IMR-90 (cell line): ENCODE measurements at regions not wholly inside any gene's neighbourhood (a gene's known extent, or its start where the extent isn't known, plus 50 kb on each side); places are given as distances from the start of the nearest gene placed in this dataset.

ENCODE experiments used
- ATAC-seq: fragments of 200-7000 bp; cut with Tn5 transposase; 2 replicates; pipeline ENCODE4 v1.9.1; 2020; ENCODE audit warnings: low read depth, mild to moderate bottlenecking, moderate library complexity
- BruUV-seq: library from RNA; stranded (reverse); fragments of 400-500 nt; replicated peaks from 2 replicates; lab custom pipeline; 2021; lab: Mats Ljungman, UMichigan
- CTCF ChIA-PET: fragments of 300-600 bp; formaldehyde crosslinking; extraction: SDS; loops from one replicate; lab custom pipeline; 2021; ENCODE audit warnings: antibody characterized with exemption; lab: Yijun Ruan, JAX
- POLR2A ChIA-PET: fragments of 300-600 bp; sonication (Branson Sonifier 250); formaldehyde crosslinking; loops from one replicate; lab custom pipeline; 2022; ENCODE audit warnings: antibody characterized with exemption; ENCODE audit not compliant: unreplicated experiment; lab: Charles Lee
- DNase-seq: peaks from one replicate; pipeline ENCODE4 v3.0.0; 2013
- H2AFZ ChIP-seq: replicated peaks from 2 replicates; pipeline ENCODE3; 2013; ENCODE audit warnings: low read length, mild to moderate bottlenecking; ENCODE audit not compliant: poor library complexity
- H2AK5ac ChIP-seq: 2 replicates; pipeline ENCODE4 v1.6.1; 2013; ENCODE audit warnings: low read depth, low read length, inconsistent platforms
- H2AK9ac ChIP-seq: replicated peaks from 2 replicates; pipeline ENCODE3; 2013; ENCODE audit warnings: mild to moderate bottlenecking, low read depth, low read length, moderate library complexity; ENCODE audit not compliant: poor library complexity
- H2BK120ac ChIP-seq: 2 replicates; pipeline ENCODE4 v1.6.1; 2013; ENCODE audit warnings: low read depth, low read length, inconsistent platforms
- H2BK15ac ChIP-seq: 3 replicates; pipeline ENCODE4 v1.6.1; 2013; ENCODE audit warnings: low read depth, low read length, inconsistent platforms
- H2BK20ac ChIP-seq: 2 replicates; pipeline ENCODE4 v1.6.1; 2013; ENCODE audit warnings: low read depth, mild to moderate bottlenecking, inconsistent platforms, low read length, moderate library complexity
- H2BK5ac ChIP-seq: 2 replicates; pipeline ENCODE4 v1.6.1; 2013; ENCODE audit warnings: mild to moderate bottlenecking, low read depth, low read length, inconsistent platforms; ENCODE audit not compliant: poor library complexity, severe bottlenecking
- H3K14ac ChIP-seq: replicated peaks from 2 replicates; pipeline ENCODE4 v1.6.1; 2013; ENCODE audit warnings: low read depth, low read length, inconsistent platforms
- H3K18ac ChIP-seq: 2 replicates; pipeline ENCODE4 v1.6.1; 2013; ENCODE audit warnings: low read depth, low read length, control low read depth
- H3K23ac ChIP-seq: 2 replicates; pipeline ENCODE4 v1.6.1; 2013; ENCODE audit warnings: low read depth, low read length, inconsistent platforms
- H3K27ac ChIP-seq: 2 replicates; pipeline ENCODE4 v1.5.1; 2013; ENCODE audit warnings: mild to moderate bottlenecking, control low read depth, low read length; ENCODE audit not compliant: insufficient read depth
- H3K27me3 ChIP-seq: 2 replicates; pipeline ENCODE4 v1.6.1; 2013; ENCODE audit warnings: low read length; ENCODE audit not compliant: control insufficient read depth, insufficient read depth
- H3K36me3 ChIP-seq: 2 replicates; pipeline ENCODE4 v1.6.1; 2013; ENCODE audit warnings: low read length, mixed read lengths; ENCODE audit not compliant: control insufficient read depth, insufficient read depth
- H3K4ac ChIP-seq: 2 replicates; pipeline ENCODE4 v1.6.1; 2013; ENCODE audit warnings: low read depth, low read length, inconsistent platforms
- H3K4me1 ChIP-seq: 2 replicates; pipeline ENCODE4 v1.6.1; 2013; ENCODE audit warnings: low read length, mixed read lengths; ENCODE audit not compliant: control insufficient read depth, insufficient read depth
- H3K4me2 ChIP-seq: 2 replicates; pipeline ENCODE4 v1.6.1; 2013; ENCODE audit warnings: low read depth, mild to moderate bottlenecking, control low read depth, low read length, moderate library complexity
- H3K4me3 ChIP-seq: 2 replicates; pipeline ENCODE4 v1.5.1; 2013; ENCODE audit warnings: low read depth, mild to moderate bottlenecking, control low read depth, low read length, moderate library complexity; ENCODE audit not compliant: insufficient read depth
- H3K56ac ChIP-seq: 2 replicates; pipeline ENCODE4 v1.6.1; 2013; ENCODE audit warnings: low read length, inconsistent platforms; ENCODE audit not compliant: insufficient read depth; ENCODE audit errors: extremely low read depth
- H3K79me1 ChIP-seq, 2 experiments: 2 replicates each; pipeline ENCODE4 v1.6.1; 2013; ENCODE audit warnings: low read length in 2 of 2, inconsistent platforms in 1 of 2, low read depth in 1 of 2
- H3K9ac ChIP-seq: 2 replicates; pipeline ENCODE4 v1.6.1; 2013; ENCODE audit warnings: low read depth, low read length, control low read depth
- H3K9me1 ChIP-seq: 2 replicates; pipeline ENCODE4 v1.6.1; 2013; ENCODE audit warnings: low read length, inconsistent platforms; ENCODE audit not compliant: insufficient read depth
- H3K9me3 ChIP-seq: 2 replicates; pipeline ENCODE4 v1.6.1; 2013; ENCODE audit warnings: low read length; ENCODE audit not compliant: control insufficient read depth, insufficient read depth
- H4K20me1 ChIP-seq: 2 replicates; pipeline ENCODE4 v1.6.1; 2013; ENCODE audit warnings: low read length, inconsistent platforms; ENCODE audit not compliant: insufficient read depth
- H4K5ac ChIP-seq: 2 replicates; pipeline ENCODE4 v1.6.1; 2013; ENCODE audit warnings: mild to moderate bottlenecking, low read depth, low read length, control low read depth
- H4K8ac ChIP-seq, 2 experiments: 2 replicates each; pipeline ENCODE4 v1.6.1; 2013; ENCODE audit warnings: low read depth in 2 of 2, low read length in 2 of 2, control low read depth in 1 of 2, inconsistent platforms in 1 of 2
- H4K91ac ChIP-seq: 2 replicates; pipeline ENCODE4 v1.6.1; 2013; ENCODE audit warnings: low read depth, low read length, inconsistent platforms; ENCODE audit not compliant: insufficient read depth
- BHLHE40 ChIP-seq: fragments of 150-350 bp; IDR thresholded peaks from 2 replicates; pipeline ENCODE4 v1.6.1; 2016; ENCODE audit warnings: mild to moderate bottlenecking, low read depth, low read length
- CEBPB ChIP-seq: IDR thresholded peaks from 2 replicates; pipeline ENCODE4 v1.6.1; 2012; ENCODE audit warnings: low read depth, low read length, improper control_type of control experiment
- FOS ChIP-seq: fragments of 150-350 bp; IDR thresholded peaks from 2 replicates; pipeline ENCODE4 v1.6.1; 2016; ENCODE audit warnings: low read depth, low read length
- RCOR1 ChIP-seq: IDR thresholded peaks from 2 replicates; pipeline ENCODE4 v1.6.1; 2012; ENCODE audit warnings: mild to moderate bottlenecking, low read length, improper control_type of control experiment; ENCODE audit not compliant: insufficient replicate concordance
- whole genome bisulfite sequencing, 2 experiments: methylation state at CpG; one replicate each; pipeline versions ENCODE4 v1.1.5 to v1.1.7; 2013; ENCODE audit warnings: missing lambda C conversion rate in 2 of 2; ENCODE audit not compliant: insufficient read length in 1 of 2; ENCODE audit errors: extremely low coverage in 2 of 2; 5-methylcytosine and 5-hydroxymethylcytosine counted together
- dilution Hi-C: fragments of 300-500 bp; cut with HindIII; formaldehyde crosslinking; loops from one replicate; pipeline ENCODE4 v1.14.3; 2018; ENCODE audit warnings: low sequenced_read_pairs; ENCODE audit not compliant: unreplicated experiment
- in situ Hi-C: fragments of 300-500 bp; cut with MboI; formaldehyde crosslinking; loops from 3 replicates; pipeline ENCODE4 v1.14.3; 2019; ENCODE audit warnings: low sequenced_read_pairs, inconsistent platforms, mixed read lengths
- intact Hi-C: fragments of 100-400 bp; cut with micrococcal nuclease; formaldehyde crosslinking; loops from 2 replicates; pipeline ENCODE4 v1.10.0; 2022
- TF ChIP-seq, protein P1 (sequence below): fragments of 150-350 bp; IDR thresholded peaks from 2 replicates; pipeline ENCODE4 v1.6.1; 2017; ENCODE audit warnings: mild to moderate bottlenecking, antibody characterized with exemption, low read length, low read depth
- TF ChIP-seq, protein P2 (sequence below): conservative IDR thresholded peaks from 2 replicates; pipeline ENCODE4 v1.5.1; 2012; ENCODE audit warnings: mild to moderate bottlenecking, low read depth, low read length, improper control_type of control experiment

DNA sequence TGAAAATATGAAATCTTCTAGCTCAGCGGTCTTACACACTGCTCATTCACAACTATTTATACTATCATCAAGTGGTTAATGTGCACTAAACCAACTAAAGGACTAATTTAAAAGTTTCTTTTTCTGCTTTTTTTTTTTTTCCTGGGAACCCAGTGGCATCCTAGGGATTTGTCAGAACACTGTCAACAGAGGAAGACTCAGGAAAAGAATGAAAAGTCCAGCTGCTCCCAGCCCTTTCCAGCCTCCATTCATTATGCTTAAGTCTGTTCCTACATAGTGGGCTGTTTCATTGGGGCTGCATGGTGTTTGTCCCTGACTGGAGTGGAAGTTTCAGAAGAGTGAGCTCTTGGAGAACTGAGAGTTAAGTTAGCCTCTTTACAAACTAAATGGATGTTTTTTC lies 391.1 kb downstream of the AASDHPPT start:
- H3K4me1 ChIP-seq: peaks cover 17% of the 10 kb centered on the region
- peak overlapping the region; percentile 80 for H2AFZ ChIP-seq
- no peaks in the 10 kb centered on the region for H3K27me3 ChIP-seq
- H2BK20ac ChIP-seq: peak overlapping the region; percentile 48
- H3K14ac ChIP-seq: peak overlapping the region; percentile 40; the same call in 1 of the 2 replicates
- peak overlapping the region; percentile 66 for H3K4ac ChIP-seq
- 0 out of 2 replicates have a peak overlapping the region, but pooled peaks have one; percentile 43 for H4K91ac ChIP-seq
- no peaks in the 10 kb centered on the region for H4K20me1 ChIP-seq
- H3K36me3 ChIP-seq: no peaks in the 10 kb centered on the region
- in situ Hi-C loops: no loop called here
- H3K23ac ChIP-seq: peak overlapping the region; percentile 37; the same call in 1 of the 2 replicates
- H2BK5ac ChIP-seq: peak overlapping the region; percentile 42
- 0 out of 3 replicates have a peak overlapping the region, but pooled peaks have one; percentile 45 for H2BK15ac ChIP-seq
- no peak overlapping the region for H3K9ac ChIP-seq
- no peaks in the 10 kb centered on the region for H3K79me1 ChIP-seq
- peak overlapping the region in 1 of 2 experiments; percentile 81; a peak in 2 of 4 replicates for H4K8ac ChIP-seq
- intact Hi-C loops: loop anchor here (10.0 kb wide), 1 partner anchor 394 kb away; the partner anchor contains the start of genes AASDHPPT and KBTBD3
- POLR2A ChIA-PET: interaction anchor here (0.6 kb wide), 1 partner anchor 16 kb away, joined by 12 read pairs; no protein-coding TSS in a partner anchor
- BruUV-seq: no TSS peak
- CTCF ChIA-PET: interaction anchor here (0.6 to 0.7 kb wide), 2 partner anchors 39 to 213 kb away, joined by 3 to 4 read pairs; no protein-coding TSS in a partner anchor
- H3K4me3 ChIP-seq: no peak overlapping the region
- H3K27ac ChIP-seq: peak overlapping the region; percentile 22; the same call in 1 of the 2 replicates
- DNase-seq (no peak), ATAC-seq (no peak)
- peak overlapping the region; percentile 75 for H2BK120ac ChIP-seq
- no peaks in the 10 kb centered on the region; the same call in 1 of the 2 replicates for H3K9me1 ChIP-seq
- peak overlapping the region; percentile 90; the same call in 1 of the 2 replicates for H4K5ac ChIP-seq
- H3K18ac ChIP-seq: peak overlapping the region; percentile 98
- no peaks in the 10 kb centered on the region for H3K9me3 ChIP-seq
- dilution Hi-C loops: no loop called here
- H3K56ac ChIP-seq: no peak overlapping the region
- H2AK9ac ChIP-seq: no peak overlapping the region
- no CpG with 5 or more reads among the region's 1 CpG for WGBS, 2 experiments
- peak overlapping the region; percentile 53; the same call in 1 of the 2 replicates for H2AK5ac ChIP-seq
- no peak overlapping the region for H3K4me2 ChIP-seq
- TF ChIP-seq RCOR1: no peak
- no peak for TF ChIP-seq CEBPB
- TF ChIP-seq, protein P1, sequence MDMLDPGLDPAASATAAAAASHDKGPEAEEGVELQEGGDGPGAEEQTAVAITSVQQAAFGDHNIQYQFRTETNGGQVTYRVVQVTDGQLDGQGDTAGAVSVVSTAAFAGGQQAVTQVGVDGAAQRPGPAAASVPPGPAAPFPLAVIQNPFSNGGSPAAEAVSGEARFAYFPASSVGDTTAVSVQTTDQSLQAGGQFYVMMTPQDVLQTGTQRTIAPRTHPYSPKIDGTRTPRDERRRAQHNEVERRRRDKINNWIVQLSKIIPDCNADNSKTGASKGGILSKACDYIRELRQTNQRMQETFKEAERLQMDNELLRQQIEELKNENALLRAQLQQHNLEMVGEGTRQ: no peak
- TF ChIP-seq FOS: no peak
- TF ChIP-seq, protein P2, sequence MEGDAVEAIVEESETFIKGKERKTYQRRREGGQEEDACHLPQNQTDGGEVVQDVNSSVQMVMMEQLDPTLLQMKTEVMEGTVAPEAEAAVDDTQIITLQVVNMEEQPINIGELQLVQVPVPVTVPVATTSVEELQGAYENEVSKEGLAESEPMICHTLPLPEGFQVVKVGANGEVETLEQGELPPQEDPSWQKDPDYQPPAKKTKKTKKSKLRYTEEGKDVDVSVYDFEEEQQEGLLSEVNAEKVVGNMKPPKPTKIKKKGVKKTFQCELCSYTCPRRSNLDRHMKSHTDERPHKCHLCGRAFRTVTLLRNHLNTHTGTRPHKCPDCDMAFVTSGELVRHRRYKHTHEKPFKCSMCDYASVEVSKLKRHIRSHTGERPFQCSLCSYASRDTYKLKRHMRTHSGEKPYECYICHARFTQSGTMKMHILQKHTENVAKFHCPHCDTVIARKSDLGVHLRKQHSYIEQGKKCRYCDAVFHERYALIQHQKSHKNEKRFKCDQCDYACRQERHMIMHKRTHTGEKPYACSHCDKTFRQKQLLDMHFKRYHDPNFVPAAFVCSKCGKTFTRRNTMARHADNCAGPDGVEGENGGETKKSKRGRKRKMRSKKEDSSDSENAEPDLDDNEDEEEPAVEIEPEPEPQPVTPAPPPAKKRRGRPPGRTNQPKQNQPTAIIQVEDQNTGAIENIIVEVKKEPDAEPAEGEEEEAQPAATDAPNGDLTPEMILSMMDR: no peak
- no peak for TF ChIP-seq BHLHE40
